Activated T-cell treated with anti-CD3 and anti-CD28 coated beads, Interleukin-2, amount 50 U/mL, for 48 hours (primary cell): ENCODE measurements at regions not wholly inside any gene's neighbourhood (a gene's known extent, or its start where the extent isn't known, plus 50 kb on each side); places are given as distances from the start of the nearest gene placed in this dataset.

Source experiments
- DNase-seq, 2 experiments: peaks; one replicate each; pipeline ENCODE4 v3.0.0-alpha.2; 2020

DNA sequence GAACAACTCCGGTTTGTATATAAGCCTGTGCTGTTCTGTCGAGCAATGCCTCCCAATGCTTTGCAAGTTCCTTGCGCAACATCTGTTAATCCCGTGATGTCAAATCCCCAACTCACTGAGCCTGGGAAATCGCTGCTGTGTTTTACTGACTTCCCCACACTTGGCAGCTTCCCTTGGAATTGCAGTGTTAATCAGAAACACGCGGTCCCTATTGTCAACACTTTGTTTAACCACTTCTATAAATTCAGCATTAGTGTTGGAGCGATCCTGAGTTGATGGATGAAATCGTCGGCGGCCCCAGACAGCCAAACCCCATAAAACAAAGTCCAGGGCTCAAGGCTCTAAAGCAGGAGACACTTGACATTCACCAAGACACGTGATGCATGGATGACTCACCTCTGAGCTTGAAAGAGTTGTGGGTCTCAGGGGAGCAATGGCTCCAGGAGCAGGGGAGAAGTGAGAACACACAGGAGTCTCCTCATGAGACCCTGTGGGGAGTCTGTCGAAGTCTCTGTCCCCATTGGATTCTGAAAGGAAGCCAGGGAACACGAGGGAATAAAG, 555.3 kb downstream of the MIAT start:
- DNase-seq: no peak

DNA sequence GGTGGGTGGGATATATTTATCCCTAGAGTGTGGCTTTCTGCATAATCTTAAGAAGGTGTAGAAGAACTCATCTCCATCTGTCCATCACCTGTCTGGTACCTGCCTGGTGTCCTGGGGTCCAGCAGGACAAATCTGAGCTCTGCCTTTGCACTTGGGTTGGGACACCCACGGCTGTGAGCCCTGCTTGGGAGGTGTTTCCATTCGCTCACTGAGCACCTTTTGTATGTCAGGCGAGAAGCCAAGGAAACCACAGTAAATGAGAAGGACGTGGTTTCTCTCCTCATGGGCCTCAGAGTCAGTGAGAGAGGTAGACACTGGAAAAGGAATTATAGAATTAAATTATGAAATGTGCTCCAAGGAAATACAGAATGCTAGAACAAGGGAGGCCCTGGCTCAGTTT, 555.9 kb downstream of the MIAT start:
- DNase-seq: no peak

DNA sequence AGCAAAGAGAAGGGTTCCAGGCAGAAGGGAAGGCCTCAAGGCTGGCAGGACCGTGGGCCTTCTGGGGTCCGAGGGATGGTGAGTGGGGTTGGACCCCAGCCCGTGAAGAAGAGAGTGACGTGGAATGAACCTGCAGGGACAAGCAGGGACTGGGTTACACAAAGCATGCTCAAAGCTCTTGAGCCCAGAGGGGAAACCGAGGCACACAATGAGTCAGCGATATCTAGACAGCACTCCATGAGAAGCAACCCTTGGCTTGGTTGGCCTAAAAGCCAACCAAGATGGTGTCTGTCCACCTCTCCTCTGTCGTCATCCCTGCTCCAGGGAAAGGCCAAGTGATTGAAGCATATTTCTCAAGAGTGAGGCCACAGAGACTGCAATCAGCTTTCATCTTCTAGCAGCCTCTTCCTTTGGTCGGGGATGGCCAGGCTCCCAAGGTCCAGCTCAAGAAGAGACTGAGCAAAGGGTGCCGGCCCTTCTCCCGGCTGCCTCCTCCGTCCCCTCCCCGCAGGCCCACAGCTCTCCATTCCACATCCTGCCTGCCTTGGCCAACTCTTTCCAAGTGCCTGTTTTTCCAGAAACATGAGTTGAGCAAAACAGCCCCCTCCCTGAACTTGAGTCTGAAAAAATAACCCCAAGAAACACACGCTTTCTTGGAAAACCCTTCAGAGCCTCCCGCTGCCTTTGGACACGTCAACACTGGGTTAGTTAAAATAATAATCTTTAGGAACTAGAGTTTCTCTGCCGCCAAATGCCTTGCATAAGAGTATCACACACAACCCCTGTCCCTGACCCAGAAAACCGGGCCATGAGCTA, 556.6 kb downstream of the MIAT start:
- no peak for DNase-seq

DNA sequence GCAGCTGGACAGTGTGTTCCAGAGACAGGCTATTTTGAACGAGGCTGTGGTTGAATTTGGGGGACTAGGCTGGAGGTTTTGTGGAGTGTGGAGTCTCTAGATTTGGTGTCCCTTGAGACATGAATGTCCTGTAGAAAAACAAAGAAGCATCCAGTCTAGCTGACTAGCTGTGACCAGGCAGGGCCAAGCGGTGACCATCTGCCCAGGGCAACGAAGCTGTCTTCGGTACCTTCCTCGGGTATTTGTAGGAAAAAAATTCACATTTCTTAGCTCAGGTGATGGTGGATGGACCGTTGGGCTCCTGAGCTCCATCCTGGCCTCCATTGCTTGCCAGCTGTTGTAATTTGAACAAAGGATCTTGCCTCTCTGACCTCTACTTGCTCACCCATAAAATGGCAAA, 557.3 kb downstream of the MIAT start:
- no peak for DNase-seq

DNA sequence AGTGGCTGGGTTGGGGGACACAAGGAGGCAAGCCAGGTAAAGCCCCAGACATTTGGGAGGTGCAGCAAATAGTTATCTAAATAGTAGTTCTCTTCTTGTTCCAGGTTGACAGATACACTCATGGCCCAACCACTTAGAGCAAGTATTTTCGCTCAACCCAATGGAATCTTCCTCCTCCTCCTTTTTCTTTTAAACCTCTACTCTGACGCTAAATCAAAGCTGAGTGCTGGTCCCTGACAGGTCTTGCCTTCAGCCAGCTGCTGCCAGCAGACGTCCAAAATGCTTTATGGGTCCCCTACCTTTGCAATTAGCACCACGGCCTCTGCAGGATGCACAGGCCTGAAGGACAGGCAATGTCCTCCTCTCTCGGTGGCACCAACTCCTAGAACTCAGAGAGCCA, 558.5 kb downstream of the MIAT start:
- DNase-seq: no peak

DNA sequence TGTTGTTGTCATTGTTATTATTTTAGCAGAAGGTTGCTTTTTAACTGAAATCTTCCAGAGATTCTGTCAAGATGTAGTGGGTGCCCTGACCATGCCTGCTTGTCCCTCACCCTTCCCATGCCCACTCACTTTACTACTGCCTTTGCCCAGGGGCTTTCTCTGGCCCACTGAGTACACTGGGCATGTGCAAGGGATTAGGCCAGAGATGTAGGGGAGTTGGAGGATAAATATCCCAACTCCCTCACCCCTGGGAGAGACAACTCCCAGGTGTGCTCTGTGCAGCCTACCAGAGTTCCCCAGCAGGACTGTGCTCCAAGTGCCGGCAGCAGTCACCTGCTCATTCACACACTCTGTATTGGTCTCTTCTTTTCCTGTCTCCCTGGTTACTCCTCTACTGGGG, 559.1 kb downstream of the MIAT start:
- no peak for DNase-seq

DNA sequence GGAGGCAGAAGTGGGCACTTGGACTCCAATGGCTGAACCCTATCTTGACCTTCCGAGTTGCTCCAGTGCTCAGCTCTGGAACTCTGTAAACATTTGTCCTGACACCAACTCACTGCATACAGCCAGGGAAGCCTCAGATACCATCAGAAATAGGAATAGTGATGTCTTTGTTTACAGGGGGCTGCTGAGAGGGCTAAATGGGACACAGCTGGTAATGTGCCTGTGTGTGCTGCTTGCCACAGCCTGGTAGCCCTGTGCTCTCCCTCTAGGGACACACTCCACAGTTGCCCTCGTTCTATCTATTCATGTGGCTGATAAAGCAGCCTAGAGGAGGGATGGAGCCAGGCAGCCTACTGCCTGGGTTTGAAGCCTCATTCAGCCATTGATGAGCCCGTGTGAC, 559.8 kb downstream of the MIAT start:
- DNase-seq: no peak

DNA sequence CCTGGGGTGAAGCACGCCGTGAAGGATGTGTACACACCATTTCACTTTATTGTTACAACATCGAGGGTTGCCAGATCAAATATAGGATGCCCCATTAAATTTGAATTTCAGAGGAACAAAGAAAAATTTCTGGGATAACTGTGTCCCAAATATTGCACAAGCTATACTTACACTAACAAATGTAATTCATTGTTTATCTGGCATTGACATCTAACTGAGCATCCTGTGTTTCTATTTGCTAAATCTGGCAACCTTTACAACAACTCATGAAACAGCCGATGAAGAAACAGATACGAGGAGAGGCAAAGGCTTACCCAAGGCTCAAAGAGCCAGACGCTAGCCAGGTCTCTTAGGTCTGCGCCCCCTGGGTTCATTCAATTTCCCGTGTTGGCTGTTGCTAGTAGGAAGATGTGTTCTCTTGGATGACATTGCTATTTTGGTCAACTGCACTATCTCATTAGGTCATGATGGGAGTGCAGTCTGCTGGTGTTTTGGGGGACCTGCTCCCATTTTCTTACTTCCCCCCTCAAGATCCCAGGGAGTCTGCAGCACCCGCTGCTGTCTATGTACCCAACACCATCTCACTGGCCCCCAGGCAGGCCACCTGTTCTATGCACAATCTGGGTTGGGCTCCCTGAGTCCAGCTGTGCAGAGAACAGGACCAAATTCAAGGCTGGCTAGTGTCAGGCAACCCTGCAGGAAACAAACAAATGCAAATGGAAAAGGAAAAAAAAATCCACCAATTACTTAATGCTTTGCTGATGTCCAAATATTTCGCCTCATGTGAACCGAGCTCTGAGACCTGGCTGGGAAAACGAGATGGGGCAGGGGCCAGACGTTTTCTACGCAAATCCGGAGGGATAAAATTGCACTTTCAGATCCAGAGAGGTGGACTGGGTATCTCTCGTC, 560.9 kb downstream of the MIAT start:
- DNase-seq: no peak

DNA sequence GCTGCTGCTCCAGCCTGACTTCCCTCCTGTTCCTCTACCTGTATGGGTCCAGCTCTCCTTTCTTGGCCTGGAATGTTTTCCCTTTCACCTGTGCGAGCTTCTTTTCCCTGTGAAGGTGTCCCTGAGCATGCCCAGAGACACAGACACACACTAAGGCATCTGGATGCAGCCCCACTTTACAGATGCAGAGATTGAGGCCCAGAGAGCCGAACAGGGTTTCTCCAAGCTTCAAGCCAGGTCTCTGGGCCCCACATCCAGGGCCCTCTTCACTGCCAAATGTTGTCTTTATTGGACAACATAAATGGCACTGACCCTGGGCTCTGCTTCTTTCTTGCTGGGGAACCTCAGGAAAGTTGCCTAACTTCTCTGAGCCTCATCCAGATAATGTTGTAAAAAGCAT, 561.6 kb downstream of the MIAT start:
- DNase-seq: no peak

DNA sequence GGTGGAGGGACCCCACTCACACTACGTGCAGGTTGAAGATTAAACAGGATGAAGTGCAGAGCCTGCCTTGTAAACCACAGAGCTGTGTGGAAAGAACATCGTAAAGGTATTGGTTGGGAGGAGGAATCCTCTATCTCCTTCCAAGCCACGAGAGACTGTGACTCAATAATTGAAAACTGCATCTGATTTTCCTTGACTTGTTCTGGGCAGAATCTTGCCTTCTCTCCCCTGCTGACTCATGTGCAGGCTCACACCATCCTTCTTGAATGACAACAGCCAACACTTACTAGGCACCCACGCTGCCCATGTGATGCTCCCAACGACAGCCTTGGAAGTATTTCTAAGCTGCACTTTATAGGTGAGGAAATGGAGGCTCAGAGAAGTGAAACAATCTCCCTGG, 563.0 kb downstream of the MIAT start:
- DNase-seq: no peak

DNA sequence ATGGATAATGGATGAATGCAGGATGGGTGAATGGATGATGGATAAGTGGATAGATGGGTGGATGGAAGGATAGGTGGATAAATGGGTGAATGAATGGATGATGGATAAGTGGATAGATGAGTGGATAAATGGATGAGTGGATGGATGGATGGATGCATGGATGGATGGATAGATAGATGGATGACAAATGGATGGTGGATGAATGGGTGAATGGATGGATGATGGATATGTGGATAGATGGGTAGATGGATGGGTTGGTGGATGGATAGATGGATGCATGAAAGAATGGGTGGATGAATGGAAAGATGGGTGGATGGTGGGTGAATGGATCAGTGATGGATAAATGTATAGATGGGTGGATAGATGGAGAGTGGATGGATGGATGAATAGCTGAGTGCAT, 564.8 kb downstream of the MIAT start:
- no peak for DNase-seq

DNA sequence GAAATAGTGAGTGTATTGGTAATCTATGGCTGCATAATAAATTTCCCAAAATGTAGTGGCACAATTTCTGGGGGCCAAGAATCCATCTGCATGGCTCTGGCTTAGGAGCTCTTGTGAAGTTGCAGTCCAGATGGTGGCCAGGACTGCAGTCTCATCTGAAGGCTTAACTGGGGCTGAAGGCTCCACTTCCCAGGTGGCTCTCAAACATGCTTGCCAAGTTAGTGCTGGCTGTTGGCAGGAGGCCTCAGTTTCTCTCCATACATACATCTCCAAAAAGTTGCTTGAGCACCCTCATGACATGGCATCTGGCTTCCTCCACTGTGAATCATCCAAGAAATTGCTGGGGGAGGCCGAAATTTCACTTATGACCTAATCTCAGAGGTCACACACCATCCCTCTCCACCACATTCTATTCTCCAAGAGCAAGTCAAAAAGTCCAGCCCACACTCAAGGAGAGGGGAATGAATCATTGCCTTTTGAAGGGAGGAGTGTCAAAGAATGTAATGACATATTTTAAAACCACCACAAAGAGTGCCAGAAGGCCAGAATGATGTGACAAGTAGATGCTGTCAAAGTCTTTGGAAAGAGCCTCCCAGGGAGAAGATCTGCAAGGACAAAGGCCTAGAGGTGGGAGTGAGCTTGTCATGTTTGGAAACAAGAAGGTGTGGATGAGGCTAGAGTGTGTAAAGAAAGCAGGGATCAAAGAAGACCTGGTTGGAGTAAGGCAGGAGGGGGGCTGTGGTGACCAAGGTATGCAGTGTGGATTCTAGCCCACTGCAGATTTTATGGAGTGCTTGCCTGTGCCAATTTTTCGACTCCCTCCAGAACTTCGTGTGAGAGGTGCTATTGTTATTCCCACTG, 566.2 kb downstream of the MIAT start:
- no peak for DNase-seq

DNA sequence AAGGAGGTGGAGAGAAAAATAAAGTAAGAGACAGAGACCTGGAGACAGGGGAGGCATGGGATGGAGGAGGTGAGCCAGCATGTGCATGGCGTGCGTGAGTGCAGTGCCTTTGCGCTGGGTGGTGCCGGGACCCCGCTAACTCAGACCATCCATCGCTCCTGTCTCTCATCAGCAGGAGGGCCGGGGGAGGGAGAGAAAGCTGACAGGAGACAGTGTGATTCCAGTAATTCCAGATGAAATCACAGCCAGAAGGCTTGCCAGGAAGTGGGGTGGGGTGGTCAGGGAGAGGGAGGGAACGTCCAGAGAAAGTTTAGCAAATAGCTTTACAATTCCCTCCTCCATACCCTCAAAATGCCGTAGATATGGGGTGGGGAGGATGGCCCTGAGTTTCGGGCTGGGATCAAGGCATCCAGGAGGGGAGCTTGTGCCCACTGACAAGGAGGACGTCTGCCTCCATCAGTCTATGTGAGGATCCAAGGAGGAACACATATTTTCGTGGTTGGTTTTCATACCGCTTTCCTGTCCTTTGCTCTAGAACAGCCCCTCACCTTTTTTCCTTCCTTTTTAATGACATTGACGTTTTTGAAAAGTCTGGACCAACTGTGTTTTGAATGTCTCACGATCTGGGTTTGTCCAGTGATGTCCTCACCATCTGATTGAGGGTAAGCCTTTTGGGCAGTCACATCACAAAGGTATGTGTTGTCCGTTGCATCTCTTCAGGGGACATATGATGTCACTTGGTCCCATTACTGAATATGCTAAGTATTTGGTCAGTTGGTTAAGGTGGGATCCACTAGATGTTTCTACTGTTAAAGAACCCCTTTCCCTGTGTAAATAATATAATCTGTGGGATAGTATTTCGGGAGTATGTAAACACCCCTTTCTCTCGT, 567.3 kb downstream of the MIAT start:
- no peak for DNase-seq

DNA sequence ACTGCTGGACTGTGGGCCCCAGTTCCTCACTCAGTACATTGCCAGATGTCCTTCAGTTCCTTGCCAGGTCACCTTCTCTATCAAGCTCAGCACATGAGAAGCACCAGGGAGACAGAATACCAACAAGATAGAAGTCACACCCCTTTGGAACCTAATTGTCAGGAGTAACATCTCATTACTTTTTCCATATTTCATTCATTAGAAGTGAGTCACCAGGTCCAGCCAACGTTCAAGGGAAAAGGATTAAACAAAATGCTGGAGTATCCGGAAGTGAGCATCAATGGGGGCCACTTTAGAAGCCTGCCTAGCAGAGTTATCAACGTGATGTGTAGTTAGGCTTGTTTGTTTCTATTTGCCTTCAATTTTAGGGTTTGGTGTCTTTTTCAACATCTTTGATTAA, 569.3 kb downstream of the MIAT start:
- DNase-seq: no peak

DNA sequence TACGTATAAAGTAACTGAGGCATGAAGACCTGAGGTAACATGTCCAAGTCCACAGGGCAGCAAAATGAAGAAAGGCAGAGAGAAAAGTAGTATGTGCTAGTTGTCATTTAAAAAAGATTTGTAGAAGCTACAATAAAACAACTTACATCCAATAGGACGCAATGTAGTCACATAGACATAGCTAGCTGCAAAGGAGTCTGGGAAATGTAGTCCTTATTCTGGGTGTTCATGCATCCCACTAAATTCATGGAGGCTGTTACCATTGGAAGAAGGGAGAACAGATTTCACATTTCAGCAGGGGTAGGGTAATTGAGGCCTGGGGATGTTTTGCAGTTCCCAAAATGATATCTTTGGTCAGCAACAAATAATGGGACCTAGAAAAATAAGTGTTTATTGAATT, 571.4 kb downstream of the MIAT start:
- no peak for DNase-seq

DNA sequence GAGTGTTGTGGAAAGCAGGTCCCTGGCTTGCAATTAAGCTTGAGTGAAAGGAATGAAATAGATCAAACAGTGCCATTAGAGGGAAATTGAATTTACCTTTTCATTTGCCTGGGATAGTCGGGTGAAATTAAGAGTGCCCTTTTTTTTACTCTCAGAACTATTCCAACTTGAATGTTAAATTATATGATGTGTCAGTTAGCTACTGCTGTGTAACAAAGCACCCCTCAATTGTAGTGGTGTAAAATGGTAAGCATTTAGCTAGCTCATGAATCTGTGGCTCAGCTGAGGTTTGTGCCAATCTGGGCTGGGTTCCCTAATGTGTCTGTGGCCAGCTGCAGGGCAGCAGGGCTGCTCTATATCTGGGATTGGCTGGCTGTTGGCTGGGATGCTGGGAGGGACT, 571.4 kb downstream of the MN1 start:
- no peak for DNase-seq

DNA sequence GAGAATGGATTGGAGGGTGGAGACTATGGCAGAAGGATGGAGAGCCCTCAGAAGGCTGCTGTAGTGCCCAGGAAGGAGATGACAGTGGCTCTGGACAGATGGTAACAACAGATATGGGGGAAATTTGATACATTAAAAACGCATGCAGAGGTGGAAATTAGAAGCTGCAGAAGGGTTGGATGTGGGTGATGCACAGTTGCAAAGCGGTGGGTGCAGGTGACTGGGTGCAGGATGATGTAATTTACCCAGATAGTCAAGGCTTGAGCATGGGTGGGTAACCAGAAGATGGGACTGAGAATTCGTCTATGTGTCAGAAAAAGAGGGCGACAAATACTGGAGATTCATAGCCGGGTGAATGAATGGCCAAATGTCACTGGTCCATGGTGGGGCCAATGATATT, 570.3 kb downstream of the MN1 start:
- DNase-seq: no peak

DNA sequence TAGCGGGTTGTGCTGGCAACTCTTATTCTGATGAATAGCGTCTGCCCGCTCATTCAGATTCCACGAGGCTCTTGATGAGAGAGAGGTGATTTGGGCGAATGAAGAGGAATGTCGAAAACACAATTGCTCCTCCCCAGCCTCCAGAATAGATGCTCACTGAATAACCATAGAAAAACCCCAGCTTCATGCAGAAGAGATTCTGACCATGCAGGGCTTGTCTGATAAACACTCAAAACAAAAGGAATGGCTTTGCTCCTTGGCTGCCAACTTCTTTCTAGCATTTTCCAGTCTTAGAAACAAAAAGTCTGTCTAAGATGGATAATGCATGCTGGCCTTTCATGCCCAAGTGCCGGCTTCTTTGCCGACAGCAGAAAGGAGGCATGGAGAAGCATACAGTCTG, 569.5 kb downstream of the MN1 start:
- no peak for DNase-seq

DNA sequence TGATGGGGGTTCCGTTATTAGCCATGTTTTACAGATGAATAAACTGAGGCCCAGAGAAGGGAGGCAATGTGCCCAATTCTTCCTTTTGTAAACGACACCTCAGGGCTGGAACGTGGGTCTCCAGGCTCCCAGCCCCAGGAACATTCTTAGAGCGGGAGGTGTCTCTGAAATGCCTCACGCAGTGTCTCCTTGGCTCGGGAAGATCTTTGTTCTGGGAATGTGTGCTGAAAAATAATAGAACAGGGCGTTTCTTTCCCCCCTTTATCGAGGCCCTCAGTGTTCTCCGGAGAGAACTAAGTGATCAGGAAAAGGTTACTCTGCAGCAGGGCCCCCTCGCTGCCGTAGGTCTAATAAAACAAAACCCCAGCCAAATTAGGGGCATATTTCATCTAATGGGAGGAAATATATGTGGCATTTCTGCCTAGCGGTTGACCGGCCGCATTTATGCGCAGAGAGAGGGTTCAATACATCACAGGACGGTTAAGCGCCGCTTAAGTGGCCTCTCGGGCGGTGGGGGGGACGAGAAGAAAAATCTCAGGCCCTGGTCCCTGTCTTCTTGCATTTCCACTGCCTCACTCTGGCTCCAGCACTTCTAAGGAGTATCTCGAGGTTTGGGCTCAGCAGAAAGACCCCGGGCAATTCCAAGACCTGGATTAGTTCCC, 564.3 kb downstream of the MN1 start:
- DNase-seq: no peak

DNA sequence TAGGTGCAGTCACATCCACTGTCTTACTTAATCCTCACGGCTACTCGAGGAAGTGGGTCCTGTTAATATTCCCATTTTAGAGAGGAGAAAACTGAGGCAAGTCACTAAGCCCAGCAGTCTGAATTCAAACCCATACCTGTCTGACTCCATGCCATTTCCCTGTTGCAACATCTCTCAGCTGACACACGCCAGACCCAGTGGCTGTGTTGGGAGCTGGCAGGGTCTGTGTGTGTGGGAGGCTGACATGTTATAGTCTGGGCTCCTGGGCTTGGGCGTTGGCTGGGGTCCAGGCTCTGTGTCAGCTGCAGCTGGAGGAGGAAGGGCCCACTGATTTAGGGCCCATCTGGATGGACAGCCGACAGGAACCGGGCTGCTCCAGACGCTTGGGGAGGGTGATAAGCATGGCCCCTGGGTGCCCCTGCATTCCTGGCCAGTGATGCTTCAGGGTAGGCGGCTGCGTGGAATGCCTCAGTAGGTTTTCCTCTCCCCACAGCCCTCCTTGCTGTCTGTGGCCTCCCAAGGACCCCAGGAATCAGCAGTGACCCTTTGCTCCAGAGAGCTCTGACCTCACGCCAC, 562.5 kb downstream of the MN1 start:
- DNase-seq: no peak

DNA sequence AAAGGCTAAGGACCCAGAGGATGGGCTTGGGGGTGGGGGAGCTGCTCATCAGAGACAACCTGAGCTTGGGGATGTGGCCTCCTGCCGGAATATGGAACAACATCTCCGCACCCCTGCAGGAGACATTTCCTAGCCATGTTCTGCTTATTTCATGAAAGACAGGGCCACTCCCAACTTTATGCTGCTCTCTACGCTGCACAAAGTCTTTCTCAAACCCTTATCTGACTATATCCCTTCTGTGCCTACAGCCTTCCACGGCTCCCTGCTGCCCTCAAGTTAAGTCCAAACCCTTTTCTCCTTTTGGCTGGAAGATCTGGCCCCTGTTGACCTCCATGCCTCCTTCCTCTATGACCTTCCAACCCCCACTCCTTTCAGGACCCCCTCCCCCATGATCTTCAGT, 562.0 kb downstream of the MN1 start:
- no peak for DNase-seq
